ENCODE measurements at regions not wholly inside any gene's neighbourhood (a gene's known extent, or its start where the extent isn't known, plus 50 kb on each side); places are given as distances from the start of the nearest gene placed in this dataset.

- Histone ChIP-seq H2AFZ (ENCODE audit: low read depth, low read length, poor library complexity, severe bottlenecking) (no peak overlapping the region), H3K4me1 (ENCODE audit: control insufficient read depth in 1 of 2, insufficient read depth in 2 of 2, low read length in 2 of 2) (no peaks in the 10 kb centered on the region), H3K79me2 (ENCODE audit: insufficient read depth, low read length) (no peaks in the 10 kb centered on the region), H3K36me3 (ENCODE audit: control insufficient read depth in 1 of 2, insufficient read depth in 2 of 2, low read length in 2 of 2) (no peaks in the 10 kb centered on the region), H4K20me1 (ENCODE audit: insufficient read depth) (no peaks in the 10 kb centered on the region), H3K9ac (ENCODE audit: low read length) (no peak overlapping the region), H3K4me3 (replicated peaks in 1 of 2; ENCODE audit: low read depth in 1 of 2, low read length in 2 of 2) (no peak overlapping the region), H3K9me2 (ENCODE audit: insufficient read depth) (no peaks in the 10 kb centered on the region), H3K4me2 (ENCODE audit: low read length) (no peak overlapping the region), H3K9me3 (ENCODE audit: control insufficient read depth in 1 of 2, insufficient read depth in 1 of 2, low read depth in 1 of 2, low read length in 2 of 2) (no peaks in the 10 kb centered on the region), H3K27me3 (ENCODE audit: insufficient read depth, low read length) (peaks cover 19% of the 10 kb centered on the region), H3K27ac (ENCODE audit: low read depth, low read length) (no peak overlapping the region)
- ChIA-PET CTCF (interaction anchor here (1.8 to 2.4 kb wide), 2 partner anchors 9 to 11 kb away, joined by 4 to 7 read pairs; no protein-coding TSS in a partner anchor), RAD21 (ENCODE audit: low non-redundant PET in 1 of 2, low total read pairs in 2 of 2, uncharacterized antibody in 2 of 2, unreplicated experiment in 2 of 2) (no interaction called here), POLR2A (no interaction called here)
- ATAC-seq = no peak
- intact Hi-C loops (cut with micrococcal nuclease) = loop anchor here (10.0 kb wide), 1 partner anchor 515 kb away; no protein-coding TSS in a partner anchor
- DNase-seq (ENCODE audit: low read depth, low spot score) = no peak
- TF ChIP-seq EZH2 (IDR thresholded peaks at IDR 0.05) (no peak), ZBTB33 (IDR thresholded peaks at IDR 0.05; ENCODE audit: extremely low read depth, insufficient replicate concordance, low read length) (no peak), ZNF274 (IDR thresholded peaks at IDR 0.05; ENCODE audit: low read depth, low read length) (no peak), JUND (IDR thresholded peaks at IDR 0.05) (no peak), REST (IDR thresholded peaks at IDR 0.05; ENCODE audit: low read depth) (no peak), TCF7L2 (IDR thresholded peaks at IDR 0.05; ENCODE audit: borderline replicate concordance, extremely low read depth, insufficient read depth, insufficient read length) (no peak), FOSL1 (IDR thresholded peaks at IDR 0.05; ENCODE audit: low read depth) (no peak), ELF1 (IDR thresholded peaks at IDR 0.05; ENCODE audit: borderline replicate concordance, low read depth) (no peak), POLR2AphosphoS5 (IDR thresholded peaks at IDR 0.05; ENCODE audit: low read depth, low read length) (no peak), ZFX (IDR thresholded peaks at IDR 0.05) (no peak), CEBPB (IDR thresholded peaks at IDR 0.05; ENCODE audit: low read depth) (no peak), SRF (IDR thresholded peaks at IDR 0.05; ENCODE audit: low read depth) (no peak), SIN3A (IDR thresholded peaks at IDR 0.05; ENCODE audit: low read depth) (no peak), EGR1 (IDR thresholded peaks at IDR 0.05; ENCODE audit: low read depth) (no peak)
- BruUV-seq (replicated peaks) = no TSS peak
These were observed 139.6 kb upstream of the RAB12 start for GRCh38 chr18:8469544-8470130.
